WTC11 (cell line): ENCODE measurements at regions not wholly inside any gene's neighbourhood (a gene's known extent, or its start where the extent isn't known, plus 50 kb on each side); places are given as distances from the start of the nearest gene placed in this dataset.

Experiments used
- GABPB1 ChIP-seq: sonication (generic); formaldehyde crosslinking; IDR thresholded peaks from 2 replicates; pipeline ENCODE4 v1.8.1; 2023; ENCODE audit warnings: mild to moderate bottlenecking, missing genetic modification reagents
- ZNF512 ChIP-seq: sonication (generic); formaldehyde crosslinking; IDR thresholded peaks from 2 replicates; pipeline ENCODE4 v1.8.1; 2022; ENCODE audit warnings: missing genetic modification reagents, borderline replicate concordance
- TF ChIP-seq, protein P1 (sequence below): fragments of 200-600 bp; IDR thresholded peaks from 2 replicates; pipeline ENCODE4 v1.8.0; 2022; ENCODE audit warnings: antibody characterized with exemption

DNA sequence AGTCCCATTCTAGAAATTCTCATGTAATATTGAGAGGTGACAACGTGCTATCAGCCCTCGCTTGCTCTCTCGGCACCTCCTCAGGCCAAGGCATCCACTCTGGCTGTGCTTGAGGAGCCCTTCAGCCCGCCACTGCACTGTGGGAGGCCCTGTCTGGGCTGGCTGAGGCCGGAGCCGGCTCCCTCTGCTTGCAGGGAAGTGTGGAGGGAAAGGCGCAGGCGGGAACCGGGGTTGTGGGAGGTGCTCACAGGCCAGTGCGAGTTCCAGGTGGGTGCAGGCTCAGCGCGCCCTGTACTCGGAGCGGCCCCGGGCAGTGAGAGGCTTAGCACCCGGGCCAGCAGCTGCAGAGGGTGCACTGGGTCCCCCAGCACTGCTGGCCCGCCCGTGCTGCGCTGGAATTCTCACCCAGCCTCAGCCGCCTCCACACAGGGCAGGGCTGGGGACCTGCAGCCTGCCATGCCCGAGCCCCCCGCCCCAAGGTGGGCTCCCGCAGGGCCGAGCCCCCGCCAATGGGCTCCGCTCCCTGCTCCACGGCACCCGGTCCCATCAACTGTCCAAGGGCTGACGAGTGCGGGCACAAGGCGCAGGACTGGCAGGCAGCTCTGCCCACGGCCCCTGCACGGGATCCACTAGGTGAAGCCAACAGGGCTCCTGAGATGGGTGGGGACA lies 1680.6 kb upstream of the LRRTM1 start:
- no peak for TF ChIP-seq GABPB1 (CRISPR knock-in tag)
- TF ChIP-seq, protein P1, sequence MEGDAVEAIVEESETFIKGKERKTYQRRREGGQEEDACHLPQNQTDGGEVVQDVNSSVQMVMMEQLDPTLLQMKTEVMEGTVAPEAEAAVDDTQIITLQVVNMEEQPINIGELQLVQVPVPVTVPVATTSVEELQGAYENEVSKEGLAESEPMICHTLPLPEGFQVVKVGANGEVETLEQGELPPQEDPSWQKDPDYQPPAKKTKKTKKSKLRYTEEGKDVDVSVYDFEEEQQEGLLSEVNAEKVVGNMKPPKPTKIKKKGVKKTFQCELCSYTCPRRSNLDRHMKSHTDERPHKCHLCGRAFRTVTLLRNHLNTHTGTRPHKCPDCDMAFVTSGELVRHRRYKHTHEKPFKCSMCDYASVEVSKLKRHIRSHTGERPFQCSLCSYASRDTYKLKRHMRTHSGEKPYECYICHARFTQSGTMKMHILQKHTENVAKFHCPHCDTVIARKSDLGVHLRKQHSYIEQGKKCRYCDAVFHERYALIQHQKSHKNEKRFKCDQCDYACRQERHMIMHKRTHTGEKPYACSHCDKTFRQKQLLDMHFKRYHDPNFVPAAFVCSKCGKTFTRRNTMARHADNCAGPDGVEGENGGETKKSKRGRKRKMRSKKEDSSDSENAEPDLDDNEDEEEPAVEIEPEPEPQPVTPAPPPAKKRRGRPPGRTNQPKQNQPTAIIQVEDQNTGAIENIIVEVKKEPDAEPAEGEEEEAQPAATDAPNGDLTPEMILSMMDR, result no peak
- no peak for TF ChIP-seq ZNF512 (CRISPR knock-in tag)
